Osteoblast (primary cell): ENCODE measurements at regions not wholly inside any gene's neighbourhood (a gene's known extent, or its start where the extent isn't known, plus 50 kb on each side); places are given as distances from the start of the nearest gene placed in this dataset.

Source experiments
- DNase-seq: peaks from one replicate; pipeline ENCODE4 v3.0.0; 2011; ENCODE audit warnings: low spot score, mixed read lengths; ENCODE audit not compliant: insufficient read length; ENCODE audit errors: missing footprints
- H2AFZ ChIP-seq: 2 replicates; pipeline ENCODE4 v1.6.0; 2011; ENCODE audit warnings: mild to moderate bottlenecking, low read length
- H3K27ac ChIP-seq: 2 replicates; pipeline ENCODE4 v1.5.1; 2011; ENCODE audit warnings: mild to moderate bottlenecking, low read depth, low read length, moderate library complexity
- H3K27me3 ChIP-seq: 2 replicates; pipeline ENCODE4 v1.6.0; 2012; ENCODE audit warnings: mild to moderate bottlenecking, control low read depth, inconsistent platforms, low read length, moderate library complexity; ENCODE audit not compliant: insufficient read depth
- H3K36me3 ChIP-seq: 2 replicates; pipeline ENCODE4 v1.5.1; 2011; ENCODE audit warnings: mild to moderate bottlenecking, low read length, control low read depth, moderate library complexity; ENCODE audit not compliant: insufficient read depth
- H3K4me1 ChIP-seq: 2 replicates; pipeline ENCODE4 v1.5.1; 2011; ENCODE audit warnings: mild to moderate bottlenecking, low read length, control low read depth, moderate library complexity; ENCODE audit not compliant: insufficient read depth
- H3K4me2 ChIP-seq: 2 replicates; pipeline ENCODE4 v1.6.0; 2011; ENCODE audit warnings: mild to moderate bottlenecking, low read length; ENCODE audit not compliant: insufficient read depth
- H3K4me3 ChIP-seq: fragments of 200-600 bp; sonication (generic); 3 replicates; pipeline ENCODE4 v1.5.1; 2012; ENCODE audit warnings: mild to moderate bottlenecking, low read length, inconsistent platforms; ENCODE audit not compliant: insufficient read depth
- H3K79me2 ChIP-seq: 2 replicates; pipeline ENCODE4 v1.6.0; 2012; ENCODE audit warnings: mild to moderate bottlenecking, low read length, control low read depth, inconsistent platforms; ENCODE audit not compliant: insufficient read depth
- H3K9me3 ChIP-seq: 2 replicates; pipeline ENCODE4 v1.5.1; 2011; ENCODE audit warnings: low read depth, low read length, control low read depth
- H4K20me1 ChIP-seq: 2 replicates; pipeline ENCODE4 v1.6.0; 2012; ENCODE audit warnings: mild to moderate bottlenecking, low read length, control low read depth; ENCODE audit not compliant: insufficient read depth
- TF ChIP-seq, protein P1 (sequence below): IDR thresholded peaks from 2 replicates; pipeline ENCODE4 v1.5.1; 2011; ENCODE audit warnings: mild to moderate bottlenecking, low read depth, low read length, moderate library complexity; ENCODE audit errors: extremely low read depth

GRCh38 chr5:68529581-68529980 is 314.0 kb downstream of the PIK3R1 start:
- H3K4me1 ChIP-seq: peaks cover 28% of the 10 kb centered on the region

GRCh38 chr5:68531970-68532369 is 316.4 kb downstream of the PIK3R1 start:
- TF ChIP-seq, protein P1, sequence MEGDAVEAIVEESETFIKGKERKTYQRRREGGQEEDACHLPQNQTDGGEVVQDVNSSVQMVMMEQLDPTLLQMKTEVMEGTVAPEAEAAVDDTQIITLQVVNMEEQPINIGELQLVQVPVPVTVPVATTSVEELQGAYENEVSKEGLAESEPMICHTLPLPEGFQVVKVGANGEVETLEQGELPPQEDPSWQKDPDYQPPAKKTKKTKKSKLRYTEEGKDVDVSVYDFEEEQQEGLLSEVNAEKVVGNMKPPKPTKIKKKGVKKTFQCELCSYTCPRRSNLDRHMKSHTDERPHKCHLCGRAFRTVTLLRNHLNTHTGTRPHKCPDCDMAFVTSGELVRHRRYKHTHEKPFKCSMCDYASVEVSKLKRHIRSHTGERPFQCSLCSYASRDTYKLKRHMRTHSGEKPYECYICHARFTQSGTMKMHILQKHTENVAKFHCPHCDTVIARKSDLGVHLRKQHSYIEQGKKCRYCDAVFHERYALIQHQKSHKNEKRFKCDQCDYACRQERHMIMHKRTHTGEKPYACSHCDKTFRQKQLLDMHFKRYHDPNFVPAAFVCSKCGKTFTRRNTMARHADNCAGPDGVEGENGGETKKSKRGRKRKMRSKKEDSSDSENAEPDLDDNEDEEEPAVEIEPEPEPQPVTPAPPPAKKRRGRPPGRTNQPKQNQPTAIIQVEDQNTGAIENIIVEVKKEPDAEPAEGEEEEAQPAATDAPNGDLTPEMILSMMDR: no peak
- H2AFZ ChIP-seq: no peak overlapping the region
- no peaks in the 10 kb centered on the region for H3K36me3 ChIP-seq
- H3K4me1 ChIP-seq: peaks cover 34% of the 10 kb centered on the region
- no peak for DNase-seq
- no peak overlapping the region for H3K4me2 ChIP-seq
- no peaks in the 10 kb centered on the region for H3K79me2 ChIP-seq
- H3K27ac ChIP-seq: no peak overlapping the region
- H4K20me1 ChIP-seq: no peaks in the 10 kb centered on the region
- no peak overlapping the region for H3K4me3 ChIP-seq
- peaks cover 2% of the 10 kb centered on the region for H3K9me3 ChIP-seq
- peaks cover 5% of the 10 kb centered on the region for H3K27me3 ChIP-seq

More at GRCh38 chr5:68529581-68529980, 314.0 kb downstream of the PIK3R1 start:
- peaks cover 2% of the 10 kb centered on the region for H3K9me3 ChIP-seq
- H4K20me1 ChIP-seq: no peaks in the 10 kb centered on the region
- DNase-seq: no peak
- peak overlapping the region; percentile 25 for H2AFZ ChIP-seq
- no peaks in the 10 kb centered on the region for H3K27me3 ChIP-seq
- peak overlapping the region; percentile 52 for H3K4me2 ChIP-seq
- H3K79me2 ChIP-seq: no peaks in the 10 kb centered on the region
- TF ChIP-seq, protein P1: no peak
- peak overlapping the region; percentile 54 for H3K27ac ChIP-seq
- H3K4me3 ChIP-seq: no peak overlapping the region
- no peaks in the 10 kb centered on the region for H3K36me3 ChIP-seq

- Histone ChIP-seq H3K9me3 (no peaks in the 10 kb centered on the region), H2AFZ (no peak overlapping the region), H3K4me3 (no peak overlapping the region), H3K4me2 (no peak overlapping the region), H3K27me3 (peaks cover 9% of the 10 kb centered on the region), H4K20me1 (no peaks in the 10 kb centered on the region), H3K4me1 (peaks cover 34% of the 10 kb centered on the region), H3K79me2 (no peaks in the 10 kb centered on the region), H3K36me3 (no peaks in the 10 kb centered on the region), H3K27ac (no peak overlapping the region)
- DNase-seq: no peak
- TF ChIP-seq, protein P1: no peak
These were observed 317.5 kb downstream of the PIK3R1 start for GRCh38 chr5:68533051-68533450.

GRCh38 chr5:68533571-68534084 is 318.1 kb downstream of the PIK3R1 start:
- Histone ChIP-seq H3K9me3 (no peaks in the 10 kb centered on the region), H3K4me2 (peak overlapping the region; percentile 69), H3K4me1 (peaks cover 34% of the 10 kb centered on the region), H3K27me3 (peaks cover 14% of the 10 kb centered on the region), H2AFZ (no peak overlapping the region), H3K4me3 (no peak overlapping the region), H3K79me2 (no peaks in the 10 kb centered on the region), H4K20me1 (no peaks in the 10 kb centered on the region), H3K36me3 (no peaks in the 10 kb centered on the region), H3K27ac (no peak overlapping the region)
- TF ChIP-seq, protein P1: no peak
- no peak for DNase-seq
